ENCODE measurements at regions not wholly inside any gene's neighbourhood (a gene's known extent, or its start where the extent isn't known, plus 50 kb on each side); places are given as distances from the start of the nearest gene placed in this dataset.

DNA sequence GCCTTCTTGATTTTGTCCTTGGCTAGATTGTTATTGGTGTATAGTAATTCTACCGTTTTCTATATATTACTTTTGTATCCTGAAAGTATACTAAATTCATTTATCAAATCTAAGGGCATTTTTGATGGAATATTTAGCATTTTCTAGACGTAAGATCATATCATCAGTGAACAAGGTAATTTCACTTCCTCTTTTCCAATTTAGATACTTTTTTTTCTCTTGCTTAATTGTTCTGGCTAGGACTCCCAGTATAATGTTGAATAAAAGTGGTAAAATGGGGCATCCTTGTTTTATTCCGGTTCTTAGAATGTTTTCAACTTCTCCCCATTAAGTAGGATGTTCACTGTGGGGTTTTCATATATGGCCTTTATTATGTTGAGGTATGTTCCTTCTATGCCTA, 260.7 kb downstream of the POLR1F start:
- intact Hi-C loops (cut with micrococcal nuclease) = no loop called here

DNA sequence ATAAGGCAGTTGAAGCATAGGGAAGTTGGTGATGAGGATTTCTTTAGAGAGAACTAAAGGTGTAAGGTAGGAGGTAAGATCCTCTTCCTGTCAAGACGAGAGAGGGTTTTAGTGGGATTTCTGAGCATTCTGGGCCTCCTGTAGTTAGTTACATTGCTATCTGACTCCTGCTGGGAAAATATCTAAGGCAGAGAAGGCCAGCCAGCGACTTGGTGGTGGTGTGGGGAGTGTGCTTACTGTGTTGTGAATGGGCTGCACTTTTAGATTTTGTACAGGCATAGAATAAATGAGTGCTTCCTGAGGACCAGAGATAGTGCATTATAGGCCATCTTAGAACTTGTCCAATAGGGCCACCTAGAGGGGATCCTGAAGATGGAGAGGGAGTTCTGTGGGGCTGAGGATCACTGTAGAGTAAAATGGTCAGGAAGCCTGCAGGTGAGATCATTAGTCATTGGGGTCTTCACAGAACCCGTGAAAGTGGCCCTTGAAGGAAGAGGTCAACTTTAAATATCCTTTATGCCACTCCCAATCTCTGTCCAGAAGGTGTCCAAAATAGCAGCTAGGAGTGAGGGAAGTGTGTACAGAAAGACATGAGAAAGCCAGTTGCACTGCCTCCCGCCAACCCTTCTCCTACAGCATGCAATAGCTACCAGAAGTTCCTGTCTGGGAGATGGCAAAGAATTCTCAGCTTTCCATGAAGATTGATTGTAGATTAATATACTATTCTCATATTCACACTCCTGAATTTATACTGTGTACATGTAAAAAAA, 266.6 kb downstream of the POLR1F start:
- intact Hi-C loops (cut with micrococcal nuclease) = no loop called here

GRCh38 chr7:19439517-19439916, 269.3 kb downstream of the POLR1F start:
- intact Hi-C loops (cut with micrococcal nuclease) = no loop called here

DNA sequence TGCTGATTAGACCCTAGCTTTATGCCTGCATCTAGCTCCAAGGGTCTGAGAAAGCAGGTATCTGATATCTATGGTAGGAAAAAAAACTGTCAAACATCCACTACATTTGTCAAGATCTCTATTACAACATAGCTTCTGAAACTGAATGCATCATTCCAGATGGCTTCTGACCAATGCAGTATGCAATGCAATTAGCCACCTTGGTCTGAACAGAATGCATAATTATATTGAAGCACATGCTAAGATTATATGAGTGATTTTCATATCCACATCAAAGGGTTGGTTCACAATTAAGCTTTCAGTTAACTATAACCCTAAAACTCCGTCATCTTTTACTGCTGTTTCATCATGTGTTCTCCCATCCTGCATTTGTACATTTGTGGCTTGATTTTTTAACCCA, 271.4 kb downstream of the POLR1F start:
- intact Hi-C loops (cut with micrococcal nuclease) = no loop called here

GRCh38 chr7:19427944-19428343, 280.9 kb downstream of the POLR1F start:
- intact Hi-C loops (cut with micrococcal nuclease) = no loop called here

GRCh38 chr7:19421861-19422260, 276.6 kb upstream of the FERD3L start:
- intact Hi-C loops (cut with micrococcal nuclease) = no loop called here

- intact Hi-C loops (cut with micrococcal nuclease) = no loop called here
Measured at GRCh38 chr7:19417231-19417630, 272.0 kb upstream of the FERD3L start.

GRCh38 chr7:19415123-19415522, 269.9 kb upstream of the FERD3L start:
- intact Hi-C loops (cut with micrococcal nuclease) = no loop called here

DNA sequence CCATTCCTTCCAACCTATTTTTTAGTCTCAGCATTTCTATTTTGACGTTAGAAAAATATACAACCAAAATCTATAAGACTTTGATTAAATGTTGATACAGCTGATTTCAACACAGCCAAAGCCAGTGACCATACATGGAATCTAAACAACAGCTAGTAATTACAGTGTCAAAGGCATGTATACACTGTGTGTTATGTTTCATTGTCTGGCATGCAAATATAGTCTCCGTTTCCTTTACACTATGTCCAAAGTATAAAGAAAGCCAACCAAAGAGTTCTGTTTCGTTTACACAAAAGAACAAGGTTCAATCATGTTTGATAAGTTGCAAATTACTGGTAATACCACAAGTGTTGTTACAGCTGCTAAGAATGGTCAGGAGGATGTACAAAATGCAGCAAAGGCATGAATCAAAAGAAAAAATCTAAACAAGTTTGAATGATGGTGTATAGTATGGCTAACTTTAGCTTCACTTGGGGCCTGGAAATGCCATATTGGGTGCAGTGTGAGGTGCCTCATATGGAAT, 268.3 kb upstream of the FERD3L start:
- intact Hi-C loops (cut with micrococcal nuclease) = no loop called here

DNA sequence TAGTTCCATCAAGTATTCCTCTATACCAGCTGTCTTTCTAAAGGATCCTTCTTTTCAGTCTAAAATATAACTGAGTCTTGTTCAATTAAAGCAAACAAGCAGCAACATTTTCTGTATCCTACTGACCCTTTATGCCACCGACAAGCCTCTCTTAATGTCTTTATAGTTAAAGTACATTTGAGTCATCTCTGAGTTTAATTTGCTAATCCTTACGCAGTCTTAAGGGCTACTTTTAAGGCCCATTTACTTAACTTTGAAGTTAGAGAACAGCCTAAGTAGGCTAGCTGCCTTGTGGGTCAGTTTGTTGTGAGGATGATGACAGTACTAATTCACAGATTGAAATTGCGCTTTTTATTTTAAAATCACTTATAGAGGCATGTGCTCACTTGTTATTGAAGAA, 265.5 kb upstream of the FERD3L start:
- intact Hi-C loops (cut with micrococcal nuclease) = no loop called here

DNA sequence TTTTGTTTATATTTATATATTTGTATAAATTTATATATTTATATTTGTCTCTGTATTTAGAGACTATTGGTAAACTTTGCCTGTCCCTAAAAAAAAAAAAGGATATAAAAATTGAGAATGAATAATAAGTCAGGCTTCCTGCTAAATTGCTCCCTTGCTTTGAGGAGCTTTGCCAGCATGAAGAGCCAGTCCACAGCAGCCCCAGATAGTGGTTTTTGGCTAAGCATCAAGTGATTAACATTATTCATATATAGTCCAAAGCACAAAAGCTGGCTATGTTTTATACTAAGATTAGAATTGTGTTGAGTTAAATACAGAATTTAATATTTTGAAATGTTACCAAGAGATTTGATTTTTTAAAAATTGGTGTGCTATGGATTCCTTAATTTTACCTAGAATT, 264.9 kb upstream of the FERD3L start:
- intact Hi-C loops (cut with micrococcal nuclease) = no loop called here

DNA sequence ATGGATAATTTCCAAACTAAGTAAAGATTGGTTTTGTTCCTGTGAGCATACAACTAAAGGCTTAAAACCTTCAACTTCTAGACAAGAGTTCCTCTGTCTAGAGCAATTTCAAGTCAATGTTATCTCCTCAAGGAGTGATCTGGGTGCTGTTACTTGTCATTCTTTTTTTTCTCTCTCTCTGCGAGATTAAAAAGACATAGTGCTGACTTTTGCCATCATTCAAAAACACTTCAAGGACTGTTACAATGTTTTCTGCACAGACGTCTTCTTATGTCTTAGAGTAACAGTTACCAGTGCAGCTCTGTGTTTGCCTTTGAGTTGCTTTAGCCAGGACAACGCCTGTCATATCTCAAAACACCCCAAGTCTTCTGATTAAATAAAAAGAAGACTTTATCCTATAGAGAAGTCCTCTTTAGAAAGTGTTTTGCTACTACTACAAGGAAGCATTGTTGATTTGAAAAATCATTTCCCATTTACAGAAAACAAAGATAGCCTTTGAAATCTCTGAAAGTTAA, 263.5 kb upstream of the FERD3L start:
- intact Hi-C loops (cut with micrococcal nuclease) = no loop called here

GRCh38 chr7:19407270-19407669, 262.0 kb upstream of the FERD3L start:
- intact Hi-C loops (cut with micrococcal nuclease) = no loop called here

DNA sequence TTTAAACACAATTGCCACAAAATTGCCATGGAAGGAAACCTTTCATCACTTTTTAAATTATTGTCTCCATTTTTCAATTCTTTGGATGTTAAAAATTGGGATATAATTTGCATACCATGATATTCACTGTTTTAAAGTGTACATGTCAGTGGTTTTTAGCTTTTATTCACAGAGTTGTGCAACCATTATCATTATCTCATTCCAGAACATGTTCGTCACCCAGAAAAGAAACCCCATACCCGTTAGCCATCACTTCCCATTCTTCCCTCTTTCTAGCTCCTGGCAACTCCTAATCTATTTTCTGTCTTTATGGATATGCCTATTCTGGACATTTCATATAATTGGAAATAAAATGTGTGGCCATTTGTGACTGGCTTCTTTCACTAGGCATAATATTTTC, 260.3 kb upstream of the FERD3L start:
- intact Hi-C loops (cut with micrococcal nuclease) = no loop called here

- intact Hi-C loops (cut with micrococcal nuclease) = no loop called here
Measured at GRCh38 chr7:19404912-19405329, 259.7 kb upstream of the FERD3L start.

DNA sequence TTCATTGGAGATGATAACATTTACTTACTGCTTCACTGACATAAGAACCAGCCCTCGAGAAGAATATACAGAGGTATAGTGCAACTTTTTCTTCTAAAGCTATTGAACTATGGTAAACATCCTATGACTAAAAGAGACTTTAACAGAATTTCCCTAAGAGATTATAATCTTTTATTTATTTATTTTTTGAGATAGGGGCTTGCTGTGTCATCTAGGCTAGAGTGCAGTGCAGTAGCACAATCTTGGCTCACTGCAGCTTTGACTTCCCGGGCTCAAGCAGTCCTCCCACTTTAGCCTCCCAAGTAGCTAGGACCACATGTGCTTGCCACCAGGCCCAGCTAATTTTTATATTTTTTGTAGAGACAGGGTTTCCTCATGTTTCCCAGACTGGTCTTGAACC, 258.5 kb upstream of the FERD3L start:
- intact Hi-C loops (cut with micrococcal nuclease) = no loop called here

DNA sequence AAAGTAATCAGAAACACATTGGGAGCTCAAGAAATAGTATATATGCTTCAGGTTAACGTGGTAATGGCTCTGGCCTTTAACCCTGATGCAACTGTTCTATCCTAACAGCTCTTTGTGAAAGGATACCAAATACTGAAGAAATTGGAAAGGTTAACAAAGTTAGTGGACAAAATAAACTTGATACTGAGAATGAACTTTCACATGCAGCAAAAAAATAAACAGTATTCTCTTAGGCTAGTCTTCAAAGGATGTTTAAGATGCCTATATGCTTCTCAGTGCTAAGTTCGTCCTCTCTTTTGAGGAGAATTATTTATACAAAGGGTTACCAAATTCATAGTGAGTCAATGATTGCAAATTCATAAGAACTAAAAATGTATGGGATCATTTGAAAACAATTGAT, 256.2 kb upstream of the FERD3L start:
- intact Hi-C loops (cut with micrococcal nuclease) = no loop called here

- intact Hi-C loops (cut with micrococcal nuclease) = no loop called here
Measured at GRCh38 chr7:19400758-19401254, 255.6 kb upstream of the FERD3L start.

- intact Hi-C loops (cut with micrococcal nuclease) = no loop called here
Measured at GRCh38 chr7:19397911-19398310, 252.7 kb upstream of the FERD3L start.

GRCh38 chr7:19392246-19392645, 247.0 kb upstream of the FERD3L start:
- intact Hi-C loops (cut with micrococcal nuclease) = no loop called here

DNA sequence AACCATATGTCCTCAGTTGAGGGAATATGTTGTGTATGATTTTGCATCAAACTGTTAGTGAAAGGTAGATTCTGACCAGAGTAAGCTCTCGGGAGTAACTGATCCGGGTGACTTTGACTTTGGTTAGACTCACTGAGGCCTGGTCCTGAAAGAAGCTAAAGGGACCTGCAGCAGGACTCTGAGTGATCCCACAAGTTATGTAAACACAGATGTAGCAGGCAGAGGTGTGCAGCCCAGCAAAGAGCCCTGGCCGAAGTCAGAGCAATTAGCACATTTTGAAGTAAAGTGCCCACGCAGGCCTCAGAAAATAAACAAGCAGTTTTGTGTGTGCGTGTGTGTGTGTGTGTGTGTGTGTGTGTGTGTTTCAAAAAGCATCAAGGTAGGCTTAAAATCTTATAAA, 245.6 kb upstream of the FERD3L start:
- intact Hi-C loops (cut with micrococcal nuclease) = no loop called here

GRCh38 chr7:19381321-19381720, 236.1 kb upstream of the FERD3L start:
- intact Hi-C loops (cut with micrococcal nuclease) = no loop called here

GRCh38 chr7:19378345-19378714, 233.1 kb upstream of the FERD3L start:
- intact Hi-C loops (cut with micrococcal nuclease) = no loop called here
